B cell (primary cell): ENCODE measurements at regions not wholly inside any gene's neighbourhood (a gene's known extent, or its start where the extent isn't known, plus 50 kb on each side); places are given as distances from the start of the nearest gene placed in this dataset.

ENCODE experiments used
- ATAC-seq: fragments of 200-7000 bp; cut with Tn5 transposase; one replicate; pipeline ENCODE4 v1.10.0; 2021; ENCODE audit warnings: low read depth, mild to moderate bottlenecking, moderate number of reproducible peaks, moderate library complexity
- CTCF ChIA-PET: fragments of 350-600 bp; sonication (Branson Sonifier 250); formaldehyde crosslinking; loops from one replicate; lab custom pipeline; 2021; ENCODE audit warnings: antibody characterized with exemption, inconsistent platforms; lab: Charles Lee
- POLR2A ChIA-PET: fragments of 350-600 bp; sonication (Branson Sonifier 250); formaldehyde crosslinking; loops from one replicate; lab custom pipeline; 2021; ENCODE audit warnings: antibody characterized with exemption; lab: Charles Lee
- DNase-seq: peaks from one replicate; pipeline ENCODE4 v3.0.0; 2013
- H2AFZ ChIP-seq: 2 replicates; pipeline ENCODE4 v1.6.1; 2012; ENCODE audit warnings: mild to moderate bottlenecking, low read depth, low read length; ENCODE audit not compliant: insufficient read depth, poor library complexity, severe bottlenecking
- H3K27ac ChIP-seq, 2 donors: 1 replicate in 1 of 2; 2 replicates in 1 of 2; pipeline ENCODE4 v1.5.1; 2012 to 2013; ENCODE audit warnings: low read length in 2 of 2, mild to moderate bottlenecking in 2 of 2, moderate library complexity in 1 of 2
- H3K27me3 ChIP-seq, 4 experiments: fragments of 200-600 bp in 1 of 4; sonication (generic) in 1 of 4; replicated peaks in 1 of 4; 1 replicate in 2 of 4; 2 replicates in 2 of 4; pipeline versions ENCODE4 v1.6.1 to v1.7.0; 2013 to 2016; ENCODE audit warnings: low read length in 3 of 4, mild to moderate bottlenecking in 2 of 4, mixed read lengths in 1 of 4, moderate library complexity in 1 of 4; ENCODE audit not compliant: insufficient read depth in 4 of 4, control insufficient read depth in 3 of 4; ENCODE audit errors: control extremely low read depth in 1 of 4
- H3K36me3 ChIP-seq, 2 experiments: replicated peaks in 1 of 2; 1 replicate in 1 of 2; 2 replicates in 1 of 2; pipeline versions ENCODE4 v1.6.1 to v1.7.1; 2013; ENCODE audit warnings: low read length in 1 of 2; ENCODE audit not compliant: insufficient read depth in 2 of 2, control insufficient read depth in 1 of 2; ENCODE audit errors: control extremely low read depth in 1 of 2, extremely low read depth in 1 of 2
- H3K4me1 ChIP-seq, 2 donors: fragments of 200-600 bp in 1 of 2; sonication (generic) in 1 of 2; 1 replicate in 1 of 2; 2 replicates in 1 of 2; pipeline versions ENCODE4 v1.5.1 to v1.6.1; 2013 to 2017; ENCODE audit warnings: low read length in 2 of 2; ENCODE audit not compliant: control insufficient read depth in 2 of 2, insufficient read depth in 2 of 2
- H3K4me2 ChIP-seq: replicated peaks from 2 replicates; pipeline ENCODE3; 2012; ENCODE audit warnings: mild to moderate bottlenecking, low read depth, low read length; ENCODE audit not compliant: poor library complexity, severe bottlenecking
- H3K4me3 ChIP-seq, 5 experiments: fragments of 200-600 bp in 1 of 5; sonication (generic) in 1 of 5; 1 replicate in 3 of 5; 2 replicates in 2 of 5; pipeline versions ENCODE4 v1.5.1 to v1.7.0; 2011 to 2016; ENCODE audit warnings: low read length in 4 of 5, mild to moderate bottlenecking in 4 of 5, low read depth in 2 of 5, control low read depth in 1 of 5, moderate library complexity in 1 of 5; ENCODE audit not compliant: insufficient read depth in 1 of 5; ENCODE audit errors: control extremely low read depth in 1 of 5, extremely low read depth in 1 of 5
- H3K79me2 ChIP-seq: fragments of 200-600 bp; sonication (generic); one replicate; pipeline ENCODE4 v1.6.0; 2016; ENCODE audit warnings: low read length; ENCODE audit not compliant: control insufficient read depth, insufficient read depth
- H3K9ac ChIP-seq: fragments of 200-600 bp; sonication (generic); 2 replicates; pipeline ENCODE4 v1.6.1; 2017; ENCODE audit warnings: mild to moderate bottlenecking, low read length, moderate library complexity
- H3K9me3 ChIP-seq, 3 donors: one replicate each; pipeline versions ENCODE4 v1.6.1 to v1.7.1; 2013; ENCODE audit warnings: low read length in 2 of 3; ENCODE audit not compliant: control insufficient read depth in 2 of 3, insufficient read depth in 1 of 3; ENCODE audit errors: control extremely low read depth in 1 of 3
- H4K20me1 ChIP-seq: 2 replicates; pipeline ENCODE4 v1.6.0; 2012; ENCODE audit warnings: mild to moderate bottlenecking, low read length; ENCODE audit not compliant: insufficient read depth, control insufficient read depth, poor library complexity, severe bottlenecking
- H3K27ac Mint-ChIP-seq: one replicate; pipeline ENCODE4 v1.8.0; 2021; ENCODE audit warnings: mixed read lengths
- H3K27me3 Mint-ChIP-seq: one replicate; pipeline ENCODE4 v1.8.0; 2021; ENCODE audit warnings: mixed read lengths
- H3K4me1 Mint-ChIP-seq: one replicate; pipeline ENCODE4 v1.8.0; 2021; ENCODE audit warnings: mixed read lengths
- H3K4me3 Mint-ChIP-seq: one replicate; pipeline ENCODE4 v1.8.0; 2021; ENCODE audit warnings: mixed read lengths
- H3K9me3 Mint-ChIP-seq: one replicate; pipeline ENCODE4 v1.8.0; 2022; ENCODE audit warnings: mixed read lengths; ENCODE audit not compliant: insufficient read depth
- EZH2 ChIP-seq: IDR thresholded peaks from 2 replicates; pipeline ENCODE4 v1.6.1; 2012; ENCODE audit warnings: borderline replicate concordance, low read depth, mild to moderate bottlenecking, moderate library complexity, low read length; ENCODE audit not compliant: insufficient read depth, poor library complexity, severe bottlenecking
- WGBS: methylation state at CpG from one replicate; pipeline ENCODE4 v1.1.5; 2013; ENCODE audit warnings: missing lambda C conversion rate; ENCODE audit not compliant: insufficient coverage; 5-methylcytosine and 5-hydroxymethylcytosine counted together
- intact Hi-C: fragments of 100-400 bp; cut with micrococcal nuclease; formaldehyde crosslinking; loops from one replicate; pipeline ENCODE4 v1.10.0; 2022
- TF ChIP-seq, protein P1 (sequence below): fragments of 200-600 bp; IDR thresholded peaks from one replicate; pipeline ENCODE4 v1.8.0; 2022; ENCODE audit warnings: antibody characterized with exemption, mild to moderate bottlenecking

GRCh38 chr16:85208643-85209520 is 96.6 kb upstream of the CIBAR2 start:
- Histone ChIP-seq H2AFZ (no peak overlapping the region), H3K27ac (no peak overlapping the region), H3K27me3 (no peaks in the 10 kb centered on the region), H4K20me1 (no peaks in the 10 kb centered on the region), H3K36me3 (no peaks in the 10 kb centered on the region), H3K79me2 (no peaks in the 10 kb centered on the region), H3K9me3 (peaks cover 0 to 22% (median 0%) of the 10 kb centered on the region in 3 donors), H3K4me1 (no peaks in the 10 kb centered on the region), H3K4me2 (no peak overlapping the region), H3K9ac (no peak overlapping the region), H3K4me3 (no peak overlapping the region)
- no peaks in the 10 kb centered on the region for H3K9me3 Mint-ChIP-seq
- ATAC-seq, result no peak
- POLR2A ChIA-PET, result no interaction called here
- H3K27me3 Mint-ChIP-seq, result peaks cover 8% of the 10 kb centered on the region
- no peak overlapping the region for H3K4me3 Mint-ChIP-seq
- WGBS, result 91% methylated on average over 30 of the region's 38 CpGs
- TF ChIP-seq, protein P1, sequence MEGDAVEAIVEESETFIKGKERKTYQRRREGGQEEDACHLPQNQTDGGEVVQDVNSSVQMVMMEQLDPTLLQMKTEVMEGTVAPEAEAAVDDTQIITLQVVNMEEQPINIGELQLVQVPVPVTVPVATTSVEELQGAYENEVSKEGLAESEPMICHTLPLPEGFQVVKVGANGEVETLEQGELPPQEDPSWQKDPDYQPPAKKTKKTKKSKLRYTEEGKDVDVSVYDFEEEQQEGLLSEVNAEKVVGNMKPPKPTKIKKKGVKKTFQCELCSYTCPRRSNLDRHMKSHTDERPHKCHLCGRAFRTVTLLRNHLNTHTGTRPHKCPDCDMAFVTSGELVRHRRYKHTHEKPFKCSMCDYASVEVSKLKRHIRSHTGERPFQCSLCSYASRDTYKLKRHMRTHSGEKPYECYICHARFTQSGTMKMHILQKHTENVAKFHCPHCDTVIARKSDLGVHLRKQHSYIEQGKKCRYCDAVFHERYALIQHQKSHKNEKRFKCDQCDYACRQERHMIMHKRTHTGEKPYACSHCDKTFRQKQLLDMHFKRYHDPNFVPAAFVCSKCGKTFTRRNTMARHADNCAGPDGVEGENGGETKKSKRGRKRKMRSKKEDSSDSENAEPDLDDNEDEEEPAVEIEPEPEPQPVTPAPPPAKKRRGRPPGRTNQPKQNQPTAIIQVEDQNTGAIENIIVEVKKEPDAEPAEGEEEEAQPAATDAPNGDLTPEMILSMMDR, result no peak
- no peak for TF ChIP-seq EZH2
- intact Hi-C loops, result no loop called here
- CTCF ChIA-PET, result interaction anchor here (0.7 kb wide), 1 partner anchor 104 kb away, joined by 3 read pairs; no protein-coding TSS in a partner anchor
- no peaks in the 10 kb centered on the region for H3K4me1 Mint-ChIP-seq
- H3K27ac Mint-ChIP-seq, result no peak overlapping the region
- DNase-seq, result no peak

- TF ChIP-seq EZH2, result no peak
- TF ChIP-seq, protein P1, result no peak
- H3K9ac ChIP-seq, result no peak overlapping the region
- H3K4me2 ChIP-seq, result no peak overlapping the region
- no peak overlapping the region for H3K27ac Mint-ChIP-seq
- POLR2A ChIA-PET, result no interaction called here
- peaks cover 3% of the 10 kb centered on the region for H3K27me3 Mint-ChIP-seq
- DNase-seq (no peak), ATAC-seq (no peak)
- no peaks in the 10 kb centered on the region for H3K4me1 Mint-ChIP-seq
- no peaks in the 10 kb centered on the region for H3K79me2 ChIP-seq
- no peak overlapping the region for H3K4me3 ChIP-seq
- CTCF ChIA-PET, result no interaction called here
- no peak overlapping the region for H3K4me3 Mint-ChIP-seq
- H3K36me3 ChIP-seq, result no peaks in the 10 kb centered on the region
- H4K20me1 ChIP-seq, result no peaks in the 10 kb centered on the region
- H2AFZ ChIP-seq, result no peak overlapping the region
- 94% methylated on average over 16 of the region's 17 CpGs for WGBS
- intact Hi-C loops, result no loop called here
- H3K27ac ChIP-seq, result no peak overlapping the region
- peaks cover 0 to 20% (median 0%) of the 10 kb centered on the region in 3 donors for H3K9me3 ChIP-seq
- H3K9me3 Mint-ChIP-seq, result no peaks in the 10 kb centered on the region
- no peaks in the 10 kb centered on the region for H3K27me3 ChIP-seq
- H3K4me1 ChIP-seq, result no peaks in the 10 kb centered on the region
Measured at GRCh38 chr16:85209526-85210121, 97.4 kb upstream of the CIBAR2 start.
